HG03432 (cell line): ENCODE measurements at regions not wholly inside any gene's neighbourhood (a gene's known extent, or its start where the extent isn't known, plus 50 kb on each side); places are given as distances from the start of the nearest gene placed in this dataset.

ENCODE experiments used
- ATAC-seq: cut with Tn5 transposase; IDR thresholded peaks from one replicate; pipeline ENCODE4 v1.9.1; 2021; ENCODE audit warnings: mild to moderate bottlenecking, moderate library complexity; ENCODE audit not compliant: unreplicated experiment

DNA sequence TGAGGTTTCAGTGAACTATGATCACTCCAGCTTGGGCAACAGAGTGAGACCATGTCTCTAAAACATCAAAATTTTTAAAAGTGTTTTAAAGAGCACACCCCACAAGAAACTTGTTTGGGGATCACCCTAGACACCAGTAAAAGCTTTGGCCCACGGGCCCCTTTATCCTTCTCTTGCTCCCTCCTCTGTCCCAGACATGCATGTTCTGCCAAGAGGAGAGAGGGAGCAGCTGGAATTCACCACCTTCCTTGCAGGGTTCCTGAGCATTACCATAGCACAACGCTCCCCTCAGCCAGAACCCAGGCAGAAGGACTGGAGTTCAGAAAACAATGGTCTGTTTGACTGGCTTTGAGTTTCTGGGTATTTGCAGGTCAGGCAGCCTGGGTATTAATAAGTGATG, 214.3 kb upstream of the CDH5 start:
- no peak for ATAC-seq

- no peak for ATAC-seq
Observed at GRCh38 chr16:66150698-66151482, 215.6 kb upstream of the CDH5 start.

DNA sequence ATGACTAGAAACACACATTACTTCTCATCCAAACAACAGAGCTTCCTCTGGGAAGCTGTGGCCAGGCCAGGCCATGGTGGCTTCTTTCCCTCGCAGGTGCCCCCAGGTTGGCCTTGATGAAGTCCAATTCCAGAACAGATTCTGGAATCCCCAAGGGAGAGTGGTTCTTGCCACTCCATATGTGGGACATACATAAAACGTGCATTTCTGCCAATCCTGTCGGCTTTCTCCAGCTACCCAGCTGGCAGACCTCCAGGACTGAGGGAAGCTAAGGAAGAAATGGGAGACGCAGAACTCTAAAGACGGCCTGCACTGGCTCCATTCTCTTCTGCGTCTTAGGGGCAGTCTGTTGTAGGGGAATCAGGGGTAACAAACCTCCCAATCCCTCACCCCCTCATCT, 219.2 kb upstream of the CDH5 start:
- ATAC-seq: no peak

GRCh38 chr16:66146798-66147197, 219.7 kb upstream of the CDH5 start:
- no peak for ATAC-seq

DNA sequence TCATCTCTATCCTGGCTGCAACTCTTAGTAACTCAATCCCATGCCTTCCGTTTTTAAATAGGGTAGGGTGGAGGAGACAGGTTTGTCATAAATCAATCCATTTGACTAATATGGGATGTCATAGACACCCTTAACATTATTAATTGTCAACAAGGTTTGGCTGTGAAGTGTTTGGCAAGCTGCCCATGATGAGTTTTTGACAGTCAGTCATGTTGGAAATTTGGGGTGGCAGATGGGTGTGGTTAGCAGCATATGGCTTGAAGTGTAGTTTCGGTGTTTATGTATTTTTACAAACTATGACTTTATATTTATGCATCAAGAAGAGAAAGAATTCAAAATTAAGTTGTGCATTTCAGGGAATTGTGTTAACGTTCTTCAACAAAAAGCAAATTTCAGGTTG, 221.8 kb upstream of the CDH5 start:
- ATAC-seq: no peak

- no peak for ATAC-seq
Observed at GRCh38 chr16:66143415-66143814, 223.1 kb upstream of the CDH5 start.

DNA sequence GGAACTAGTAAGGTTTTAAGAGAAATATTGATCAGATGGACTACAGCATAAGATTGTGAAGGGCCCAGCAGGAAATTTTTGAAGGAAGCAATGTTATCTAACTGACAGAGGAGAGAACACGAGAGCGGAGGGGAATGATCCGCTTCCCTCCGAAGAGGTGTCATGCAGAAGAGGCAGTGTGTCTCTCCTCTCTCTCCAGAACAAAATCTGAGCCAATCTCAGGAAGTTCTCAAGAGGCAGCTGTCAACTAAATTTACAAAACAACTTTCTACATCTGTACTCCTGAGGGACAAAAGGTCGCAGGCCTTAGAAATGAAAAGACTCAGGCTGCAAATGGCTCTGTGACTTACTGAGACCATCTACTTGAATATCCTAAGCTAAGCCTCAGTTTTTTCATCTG, 224.6 kb upstream of the CDH5 start:
- no peak for ATAC-seq

DNA sequence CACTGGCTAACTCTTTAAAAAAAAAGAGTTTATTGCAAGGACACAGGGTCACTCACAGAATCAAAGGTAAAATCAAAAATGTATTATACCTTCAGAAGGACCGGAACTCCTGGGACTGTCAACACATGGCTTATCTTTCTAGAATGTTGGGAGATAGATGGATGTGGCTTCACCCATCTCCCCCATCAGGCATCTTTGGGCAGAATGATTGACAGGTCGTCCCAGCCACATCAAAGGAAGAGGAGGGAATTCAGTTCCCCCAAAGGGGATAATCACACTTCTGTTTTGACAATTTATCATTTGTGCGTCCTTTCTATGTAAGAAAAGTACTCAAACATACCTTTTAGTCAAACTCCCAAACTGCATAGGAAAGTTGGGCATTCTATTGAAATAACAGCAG, 228.6 kb upstream of the CDH5 start:
- ATAC-seq: no peak

GRCh38 chr16:66136841-66137240, 229.7 kb upstream of the CDH5 start:
- no peak for ATAC-seq

DNA sequence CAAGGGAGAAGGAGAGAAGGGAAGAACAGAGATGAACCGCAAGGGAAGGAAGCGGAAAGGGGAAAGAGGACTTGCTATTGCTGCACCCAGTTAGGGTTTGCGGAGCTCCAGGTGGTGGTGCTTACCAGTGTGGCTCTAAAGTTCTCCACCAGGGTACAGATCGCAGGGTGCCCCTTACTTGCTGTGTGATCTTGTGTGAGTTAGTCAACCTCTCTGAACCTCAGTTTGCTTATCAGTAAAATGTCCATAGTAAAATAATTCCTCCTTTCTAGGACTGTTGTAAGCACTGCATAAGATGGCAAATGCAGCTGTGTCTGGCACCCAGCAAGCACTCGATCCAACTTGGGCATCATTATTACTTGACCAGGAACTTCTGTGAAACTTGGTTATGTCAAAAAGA, 230.7 kb upstream of the CDH5 start:
- no peak for ATAC-seq

DNA sequence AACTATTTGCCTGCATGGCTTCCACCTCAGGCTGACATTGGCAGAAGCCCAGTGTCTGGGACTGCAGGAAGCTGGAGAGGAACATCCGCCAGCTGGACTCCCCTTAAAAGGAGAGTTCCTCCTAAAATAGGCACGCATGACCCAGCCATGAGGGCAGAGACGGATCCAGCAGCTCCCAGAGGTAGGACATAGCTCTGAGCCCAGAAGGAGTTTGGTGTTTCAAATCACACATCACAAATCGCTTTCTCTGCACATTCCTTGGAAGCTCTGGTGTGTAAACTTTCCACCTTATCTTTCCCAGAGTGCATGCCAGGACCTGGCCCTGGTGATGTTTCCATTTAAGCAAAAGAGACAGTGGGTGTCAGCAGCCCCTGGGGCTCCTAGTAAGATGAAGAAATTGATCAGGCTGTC, 231.1 kb upstream of the CDH5 start:
- ATAC-seq: no peak

GRCh38 chr16:66134875-66135274, 231.6 kb upstream of the CDH5 start:
- no peak for ATAC-seq

GRCh38 chr16:66133643-66134338, 232.7 kb upstream of the CDH5 start:
- ATAC-seq: no peak

DNA sequence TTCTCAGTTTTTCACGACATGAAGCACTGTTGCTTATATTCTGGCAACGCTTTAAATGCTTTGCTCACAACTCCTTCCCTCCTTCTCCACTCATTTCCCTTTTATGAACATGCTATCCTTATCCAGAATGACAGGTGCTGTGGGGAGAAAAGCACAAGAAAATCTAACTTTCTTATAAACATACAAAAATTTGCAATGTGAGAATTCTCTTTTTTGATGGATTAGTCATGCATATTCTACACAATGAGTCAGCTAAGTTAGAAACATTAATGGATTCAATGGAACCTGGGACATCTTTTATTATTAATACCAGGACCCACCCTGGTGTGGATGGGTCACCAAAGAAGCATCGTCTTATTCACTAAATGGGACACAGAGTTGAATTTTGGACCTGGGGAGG, 234.6 kb upstream of the CDH5 start:
- no peak for ATAC-seq

GRCh38 chr16:66131156-66131807, 235.2 kb upstream of the CDH5 start:
- ATAC-seq: no peak

DNA sequence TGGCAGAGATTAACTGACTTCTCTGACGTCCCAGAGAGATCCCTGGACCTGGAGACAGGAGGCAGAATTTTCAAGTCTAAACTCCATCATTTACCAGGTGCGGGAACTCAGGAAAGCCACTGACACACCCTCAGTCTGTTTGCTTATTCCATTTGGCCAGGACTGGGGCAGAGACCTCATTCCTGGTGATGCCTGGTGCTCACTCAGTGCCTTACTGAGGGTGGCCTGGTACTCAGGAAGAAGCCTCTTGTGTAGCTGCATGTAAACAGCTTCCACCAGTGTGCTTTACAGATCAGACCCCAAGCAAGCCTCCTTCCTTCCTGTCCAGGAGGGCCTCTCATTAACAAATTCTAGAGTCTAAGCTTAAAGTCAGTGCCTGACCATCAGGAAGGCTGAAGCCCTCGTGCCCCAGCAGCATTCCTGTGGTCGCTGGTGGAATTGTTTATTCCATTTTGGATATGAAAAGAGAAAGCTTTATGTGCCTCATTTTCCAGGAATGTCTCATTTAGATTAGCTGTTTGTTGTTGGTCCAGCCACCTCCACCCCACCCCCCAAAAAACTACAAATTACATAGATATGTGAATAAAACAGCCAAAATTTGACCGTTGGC, 236.1 kb upstream of the CDH5 start:
- no peak for ATAC-seq

DNA sequence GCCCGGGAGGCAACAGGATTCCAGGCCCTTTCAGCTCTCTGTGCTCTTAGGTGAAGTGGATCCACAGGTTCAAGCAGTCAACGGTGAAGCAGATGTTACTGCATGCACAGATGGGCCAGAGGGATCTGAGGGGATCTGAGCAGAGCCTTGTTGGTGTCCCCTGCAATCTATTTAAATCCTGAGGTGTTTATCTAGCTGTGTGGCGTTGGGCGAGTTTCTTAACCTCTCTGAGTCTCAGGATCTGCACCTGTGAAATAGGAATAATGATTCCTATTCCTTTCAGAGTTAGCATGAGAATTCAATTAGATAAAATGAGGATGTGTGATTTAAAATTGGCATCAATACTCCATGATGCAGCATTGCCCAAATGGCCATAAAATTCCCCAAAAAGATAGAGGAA, 237.3 kb upstream of the CDH5 start:
- ATAC-seq: no peak

DNA sequence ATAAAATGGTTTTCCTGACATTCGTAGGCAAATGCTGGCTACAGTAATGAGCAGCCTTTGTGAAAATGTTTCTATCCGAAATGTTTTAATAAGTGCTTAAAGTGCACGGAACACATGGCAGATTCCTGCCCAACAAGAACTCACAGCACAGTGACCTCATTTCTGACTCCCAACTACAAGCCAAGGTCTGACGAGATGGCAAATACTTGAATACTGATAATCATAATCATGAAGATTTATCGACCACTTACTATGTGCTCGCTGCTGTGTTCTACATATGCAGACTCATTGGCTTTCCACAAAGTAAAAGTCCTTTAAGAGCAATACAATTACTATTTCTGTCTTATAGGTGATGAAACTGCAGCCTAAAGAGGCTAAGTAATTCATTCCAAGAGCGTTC, 238.1 kb upstream of the CDH5 start:
- ATAC-seq: no peak

- ATAC-seq: no peak
Observed at GRCh38 chr16:66127459-66128370, 238.8 kb upstream of the CDH5 start.

DNA sequence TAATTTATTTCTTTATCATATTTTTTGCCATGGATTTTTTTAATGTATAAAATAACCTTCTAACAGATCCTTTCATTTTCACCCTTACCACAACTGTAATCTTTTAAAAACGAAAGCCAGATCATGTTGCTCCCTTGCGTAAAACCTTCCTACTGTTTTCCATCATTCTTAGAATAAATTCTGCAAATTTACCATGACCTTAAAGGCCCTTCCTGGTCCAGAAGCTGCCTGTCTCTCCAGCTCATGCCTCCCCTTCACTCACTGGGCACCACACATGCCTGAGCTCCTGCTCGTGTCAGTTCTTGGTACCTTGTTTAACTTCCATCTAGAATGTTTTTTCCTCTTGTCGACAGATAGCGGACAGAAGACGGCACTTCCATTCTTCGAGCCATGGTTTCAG, 245.0 kb upstream of the CDH5 start:
- ATAC-seq: no peak

DNA sequence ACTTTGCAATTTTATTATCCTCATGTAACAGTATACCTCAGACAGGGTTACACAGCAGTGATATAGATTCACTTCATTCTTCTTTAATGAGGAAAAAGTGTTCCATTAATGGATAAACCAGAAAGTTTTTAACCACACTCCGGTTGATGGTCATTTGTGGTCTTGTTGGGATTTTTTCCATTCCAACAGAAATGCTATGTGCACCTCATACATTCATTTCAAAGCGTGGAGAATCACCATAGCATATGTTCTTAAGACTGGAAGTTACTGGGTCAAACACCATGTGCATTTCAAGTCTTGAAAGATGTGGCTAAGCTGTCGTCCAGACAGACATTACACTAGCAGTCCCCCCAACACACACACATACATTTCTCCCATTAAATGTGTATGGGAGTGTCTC, 245.8 kb upstream of the CDH5 start:
- ATAC-seq: no peak
